ENCODE measurements at regions not wholly inside any gene's neighbourhood (a gene's known extent, or its start where the extent isn't known, plus 50 kb on each side); places are given as distances from the start of the nearest gene placed in this dataset.

DNA sequence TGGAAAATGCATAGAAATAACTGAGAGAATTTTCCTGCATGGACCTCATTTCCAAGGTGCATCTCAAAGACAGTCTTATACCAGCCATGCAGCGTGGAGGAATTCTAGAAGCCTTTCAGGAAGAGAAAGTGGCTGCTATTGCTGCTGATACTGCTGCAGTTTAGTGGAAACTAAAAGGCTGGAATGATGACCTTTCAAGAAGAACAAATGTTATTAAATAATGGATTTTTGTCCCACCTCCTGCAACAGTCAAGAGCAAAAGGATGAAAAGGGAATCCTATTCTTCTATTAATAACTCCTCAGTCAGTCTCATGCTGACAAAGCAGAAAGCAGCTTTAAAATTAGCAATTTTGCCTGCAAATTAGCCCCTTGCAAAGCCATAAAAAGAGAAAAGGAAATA lies 68.2 kb upstream of the C1orf87 start:
- POLR2A ChIA-PET = no interaction called here
- TF ChIP-seq, protein P1, sequence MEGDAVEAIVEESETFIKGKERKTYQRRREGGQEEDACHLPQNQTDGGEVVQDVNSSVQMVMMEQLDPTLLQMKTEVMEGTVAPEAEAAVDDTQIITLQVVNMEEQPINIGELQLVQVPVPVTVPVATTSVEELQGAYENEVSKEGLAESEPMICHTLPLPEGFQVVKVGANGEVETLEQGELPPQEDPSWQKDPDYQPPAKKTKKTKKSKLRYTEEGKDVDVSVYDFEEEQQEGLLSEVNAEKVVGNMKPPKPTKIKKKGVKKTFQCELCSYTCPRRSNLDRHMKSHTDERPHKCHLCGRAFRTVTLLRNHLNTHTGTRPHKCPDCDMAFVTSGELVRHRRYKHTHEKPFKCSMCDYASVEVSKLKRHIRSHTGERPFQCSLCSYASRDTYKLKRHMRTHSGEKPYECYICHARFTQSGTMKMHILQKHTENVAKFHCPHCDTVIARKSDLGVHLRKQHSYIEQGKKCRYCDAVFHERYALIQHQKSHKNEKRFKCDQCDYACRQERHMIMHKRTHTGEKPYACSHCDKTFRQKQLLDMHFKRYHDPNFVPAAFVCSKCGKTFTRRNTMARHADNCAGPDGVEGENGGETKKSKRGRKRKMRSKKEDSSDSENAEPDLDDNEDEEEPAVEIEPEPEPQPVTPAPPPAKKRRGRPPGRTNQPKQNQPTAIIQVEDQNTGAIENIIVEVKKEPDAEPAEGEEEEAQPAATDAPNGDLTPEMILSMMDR (IDR thresholded peaks at IDR 0.05; ENCODE audit: low read depth, low read length) = no peak

DNA sequence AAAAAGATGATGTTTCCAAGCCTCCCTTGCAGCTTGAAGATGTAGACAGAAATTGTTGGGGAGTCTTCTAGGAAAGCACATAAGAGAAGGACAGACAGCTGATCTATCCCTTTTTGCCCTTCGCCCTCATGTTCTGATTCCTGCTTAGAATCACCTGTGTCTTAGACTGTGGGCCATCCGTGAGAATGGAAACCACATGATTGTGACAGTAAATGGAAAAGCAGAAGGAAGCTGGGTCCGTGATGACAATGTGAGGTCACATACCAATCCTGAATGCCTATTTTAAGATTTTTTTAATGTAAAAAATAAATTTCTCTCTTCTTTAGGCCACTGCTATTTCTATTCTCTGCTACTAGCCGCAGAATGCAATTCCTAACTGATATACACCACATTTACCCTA lies 67.7 kb upstream of the C1orf87 start:
- no peak for DNase-seq (ENCODE audit: low read depth, low spot score)
- Histone ChIP-seq H3K9me3 (ENCODE audit: control insufficient read depth, insufficient read depth, low read length) (no peaks in the 10 kb centered on the region), H3K27ac (ENCODE audit: low read depth, low read length) (no peak overlapping the region), H3K4me3 (ENCODE audit: low read depth, low read length) (no peak overlapping the region), H3K27me3 (ENCODE audit: control insufficient read depth, insufficient read depth, low read length) (peaks cover 3% of the 10 kb centered on the region)
- CTCF ChIA-PET = no interaction called here
- TF ChIP-seq, protein P1 (IDR thresholded peaks at IDR 0.05; ENCODE audit: low read depth, low read length) = no peak
- POLR2A ChIA-PET = no interaction called here

More for the DNA sequence above, 68.2 kb upstream of the C1orf87 start:
- CTCF ChIA-PET = no interaction called here
- Histone ChIP-seq H3K27me3 (ENCODE audit: control insufficient read depth, insufficient read depth, low read length) (peaks cover 3% of the 10 kb centered on the region), H3K4me3 (ENCODE audit: low read depth, low read length) (no peak overlapping the region), H3K27ac (ENCODE audit: low read depth, low read length) (no peak overlapping the region), H3K9me3 (ENCODE audit: control insufficient read depth, insufficient read depth, low read length) (no peaks in the 10 kb centered on the region)
- no peak for DNase-seq (ENCODE audit: low read depth, low spot score)

DNA sequence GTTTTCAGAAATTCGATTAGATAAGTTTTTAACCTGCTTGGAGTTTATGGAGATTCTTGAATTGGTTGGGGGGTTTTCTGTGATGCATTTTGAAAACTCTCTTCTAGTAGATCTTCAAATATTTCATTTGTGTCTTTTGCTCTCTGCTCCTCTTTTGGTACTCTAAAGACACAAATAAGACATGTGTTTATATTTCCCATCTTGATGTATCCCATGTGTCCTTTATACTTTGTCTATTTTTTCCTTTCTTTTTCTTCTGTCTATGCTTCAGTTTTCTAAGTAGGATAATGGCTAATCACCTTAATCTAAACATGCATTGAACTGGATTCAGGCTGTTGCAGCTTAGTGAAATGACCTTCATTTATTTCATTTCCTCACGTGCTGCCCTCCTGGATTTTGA lies 63.8 kb upstream of the C1orf87 start:
- no peak for DNase-seq (ENCODE audit: low read depth, low spot score)
- TF ChIP-seq, protein P1 (IDR thresholded peaks at IDR 0.05; ENCODE audit: low read depth, low read length) = no peak
- H3K27ac ChIP-seq (ENCODE audit: low read depth, low read length) = no peak overlapping the region
- H3K9me3 ChIP-seq (ENCODE audit: control insufficient read depth, insufficient read depth, low read length) = no peaks in the 10 kb centered on the region
- ChIA-PET POLR2A (no interaction called here), CTCF (no interaction called here)
- H3K4me3 ChIP-seq (ENCODE audit: low read depth, low read length) = no peak overlapping the region
- no peaks in the 10 kb centered on the region for H3K27me3 ChIP-seq (ENCODE audit: control insufficient read depth, insufficient read depth, low read length)

DNA sequence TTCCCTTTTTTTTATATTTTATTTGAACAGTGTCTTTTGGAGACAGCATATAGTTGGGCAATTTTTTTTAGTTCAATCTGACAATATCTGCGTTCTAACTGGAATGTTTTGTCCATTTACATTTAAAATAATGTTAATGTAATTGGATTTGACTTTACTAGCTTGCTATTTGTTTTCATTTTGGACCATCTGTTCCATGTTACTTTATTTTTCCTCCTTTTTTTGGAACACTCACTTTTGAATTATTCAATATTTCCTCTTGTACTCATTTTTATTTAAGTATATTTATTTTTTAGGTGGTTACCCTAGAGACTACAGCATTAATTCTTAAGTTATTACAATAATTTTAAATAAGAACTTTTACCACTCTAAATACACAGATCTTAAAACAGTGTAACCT lies 62.8 kb upstream of the C1orf87 start:
- CTCF ChIA-PET = no interaction called here
- H3K27me3 ChIP-seq (ENCODE audit: control insufficient read depth, insufficient read depth, low read length) = no peaks in the 10 kb centered on the region
- DNase-seq (ENCODE audit: low read depth, low spot score) = no peak
- POLR2A ChIA-PET = no interaction called here
- H3K9me3 ChIP-seq (ENCODE audit: control insufficient read depth, insufficient read depth, low read length) = no peaks in the 10 kb centered on the region
- H3K27ac ChIP-seq (ENCODE audit: low read depth, low read length) = no peak overlapping the region
- TF ChIP-seq, protein P1 (IDR thresholded peaks at IDR 0.05; ENCODE audit: low read depth, low read length) = no peak
- H3K4me3 ChIP-seq (ENCODE audit: low read depth, low read length) = no peak overlapping the region

DNA sequence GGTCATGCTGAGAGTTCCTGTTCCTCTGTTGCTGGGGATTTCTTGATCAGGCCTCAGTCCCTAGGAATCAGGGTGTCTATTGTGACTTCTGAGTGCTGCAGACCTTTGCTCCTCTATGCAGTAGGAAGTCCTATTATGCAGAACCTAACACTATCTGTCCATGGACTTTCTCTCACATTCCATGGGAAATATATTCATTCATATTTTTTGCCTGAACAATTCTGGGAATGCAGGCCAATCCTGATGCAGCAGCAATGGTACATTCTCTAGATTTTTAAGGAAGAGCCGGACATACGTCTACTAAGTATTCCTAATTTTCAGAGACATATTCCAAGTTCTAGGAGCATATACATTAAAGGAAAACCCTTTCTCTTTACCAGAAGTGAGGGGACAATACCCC lies 61.1 kb upstream of the C1orf87 start:
- H3K9me3 ChIP-seq (ENCODE audit: control insufficient read depth, insufficient read depth, low read length) = no peaks in the 10 kb centered on the region
- TF ChIP-seq, protein P1 (IDR thresholded peaks at IDR 0.05; ENCODE audit: low read depth, low read length) = no peak
- DNase-seq (ENCODE audit: low read depth, low spot score) = no peak
- CTCF ChIA-PET = no interaction called here
- no peaks in the 10 kb centered on the region for H3K27me3 ChIP-seq (ENCODE audit: control insufficient read depth, insufficient read depth, low read length)
- POLR2A ChIA-PET = no interaction called here
- no peak overlapping the region for H3K4me3 ChIP-seq (ENCODE audit: low read depth, low read length)
- H3K27ac ChIP-seq (ENCODE audit: low read depth, low read length) = no peak overlapping the region
